Stomach (tissue), 4 donors: ENCODE measurements at regions not wholly inside any gene's neighbourhood (a gene's known extent, or its start where the extent isn't known, plus 50 kb on each side); places are given as distances from the start of the nearest gene placed in this dataset.

Experiments used
- CTCF ChIP-seq, 7 experiments: fragments of 450-650 bp in 4 of 7; fragments of 200-600 bp in 3 of 7; sonication (generic) in 3 of 7; IDR thresholded peaks; one replicate each; pipeline ENCODE4 v1.5.1; 2016 to 2019; ENCODE audit warnings: antibody characterized with exemption in 7 of 7, control low read depth in 2 of 7, mild to moderate bottlenecking in 1 of 7
- POLR2A ChIP-seq, 4 donors: fragments of 450-650 bp; IDR thresholded peaks; one replicate each; pipeline ENCODE4 v1.6.1; 2016; ENCODE audit warnings: antibody characterized with exemption in 4 of 4, control low read depth in 2 of 4, mild to moderate bottlenecking in 1 of 4, moderate library complexity in 1 of 4

GRCh38 chr4:181008164-181008563 is 1235.0 kb upstream of the TENM3 start:
- TF ChIP-seq CTCF (IDR thresholded peaks at IDR 0.05): no peak
- no peak for TF ChIP-seq POLR2A (IDR thresholded peaks at IDR 0.05)
